CD4-positive, alpha-beta T cell treated with Interleukin-17A for 1 hour (primary cell): ENCODE measurements at regions not wholly inside any gene's neighbourhood (a gene's known extent, or its start where the extent isn't known, plus 50 kb on each side); places are given as distances from the start of the nearest gene placed in this dataset.
"Not testable (repeated sequence)": the region's sequence is repeated elsewhere in the genome, so short reads cannot be mapped to it uniquely, and the experiment has no call there.

ENCODE experiments used
- DNase-seq: peaks from one replicate; pipeline ENCODE4 v3.0.0-alpha.2; 2020

- no peak for DNase-seq
Measured at GRCh38 chr7:131774419-131775220, 218.2 kb upstream of the PODXL start.

GRCh38 chr7:131773413-131773812, 217.0 kb upstream of the PODXL start:
- no peak for DNase-seq

GRCh38 chr7:131769241-131769640, 212.8 kb upstream of the PODXL start:
- no peak for DNase-seq

DNA sequence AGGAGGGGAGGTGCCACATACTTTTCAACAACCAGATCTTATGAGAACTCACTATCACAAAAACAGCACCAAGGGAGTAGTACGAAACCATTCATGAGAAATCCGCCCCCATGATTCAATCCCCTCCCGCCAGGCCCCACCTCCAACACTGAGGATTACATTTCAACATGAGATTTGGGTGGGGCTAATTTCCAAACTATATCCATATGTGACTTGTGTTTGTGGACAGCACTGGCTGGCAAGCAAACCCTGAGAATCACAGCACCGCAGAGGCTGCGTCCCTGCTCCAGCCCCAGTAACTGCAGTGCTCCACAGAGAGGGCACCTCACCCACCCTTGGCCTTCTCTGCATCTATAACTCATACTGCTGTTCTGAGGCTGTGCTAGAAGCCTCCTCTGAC, 211.2 kb upstream of the PODXL start:
- DNase-seq = no peak

DNA sequence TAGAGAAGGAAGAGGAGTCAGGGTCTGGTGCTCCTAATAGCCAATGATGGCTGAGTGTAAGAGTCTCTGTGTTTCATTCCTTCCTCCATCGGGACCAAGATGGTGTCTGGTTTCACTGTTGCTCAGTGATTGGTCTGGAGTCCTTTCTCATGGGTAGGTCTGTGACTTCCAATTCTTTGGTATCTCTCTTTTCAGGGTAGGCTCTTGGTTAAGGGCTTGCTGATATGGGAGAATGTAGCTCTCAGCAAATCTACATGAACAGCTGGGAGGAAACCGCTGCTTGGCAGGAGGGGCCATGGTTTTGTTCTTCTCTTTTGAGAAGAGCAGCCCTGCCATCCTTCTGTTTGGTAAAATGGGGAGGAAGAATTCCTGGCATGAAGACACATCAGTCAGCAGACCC, 209.1 kb upstream of the PODXL start:
- no peak for DNase-seq

DNA sequence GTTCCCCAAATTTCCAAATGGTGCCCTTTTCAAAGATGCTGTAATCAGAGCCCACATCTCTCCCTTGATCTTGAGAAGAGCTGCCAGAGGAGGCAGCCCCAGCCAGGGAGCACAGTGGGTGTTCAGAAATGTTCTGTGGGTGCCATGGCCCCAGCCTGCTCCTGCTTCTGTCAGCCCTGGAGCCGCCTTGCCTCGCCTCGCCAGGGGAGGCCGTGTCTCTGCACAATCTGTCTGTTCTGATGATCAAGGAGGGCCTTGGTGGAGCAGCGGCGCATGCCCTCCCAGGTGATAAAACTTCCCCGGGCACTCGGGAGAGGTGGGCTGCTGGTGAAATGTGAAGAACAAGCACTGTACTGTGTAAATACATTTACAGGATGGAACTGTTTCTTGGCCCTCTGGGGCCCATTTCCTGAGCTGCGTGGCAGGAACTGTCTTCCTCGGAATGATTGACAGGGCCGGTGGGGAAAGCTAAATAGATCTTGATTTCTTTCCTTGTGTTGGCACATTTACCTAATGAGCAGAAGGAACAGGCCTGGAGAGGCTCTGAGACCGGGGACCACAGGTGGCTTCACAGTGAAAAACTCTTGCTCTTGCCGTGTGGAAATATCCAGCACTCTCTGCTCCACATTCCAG, 207.8 kb upstream of the PODXL start:
- DNase-seq = no peak

DNA sequence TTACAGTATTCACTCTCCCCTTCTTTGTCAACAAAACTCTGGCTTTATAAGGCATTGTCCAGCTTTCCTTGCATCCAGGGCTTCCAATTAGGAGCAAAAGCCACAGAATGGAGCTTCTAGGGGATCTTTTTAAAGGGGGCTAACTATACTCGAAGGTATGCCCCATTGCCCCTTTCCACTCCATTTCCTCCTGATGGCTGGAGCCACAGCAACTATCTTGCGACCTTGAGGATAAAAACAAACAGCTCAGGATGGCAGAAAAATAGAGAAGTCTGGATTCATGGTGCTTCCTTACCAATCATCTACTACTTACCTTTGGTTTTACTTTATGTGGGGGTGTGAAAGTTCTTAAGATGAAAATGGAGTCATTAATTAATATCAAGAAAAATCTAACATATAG, 206.3 kb upstream of the PODXL start:
- no peak for DNase-seq

DNA sequence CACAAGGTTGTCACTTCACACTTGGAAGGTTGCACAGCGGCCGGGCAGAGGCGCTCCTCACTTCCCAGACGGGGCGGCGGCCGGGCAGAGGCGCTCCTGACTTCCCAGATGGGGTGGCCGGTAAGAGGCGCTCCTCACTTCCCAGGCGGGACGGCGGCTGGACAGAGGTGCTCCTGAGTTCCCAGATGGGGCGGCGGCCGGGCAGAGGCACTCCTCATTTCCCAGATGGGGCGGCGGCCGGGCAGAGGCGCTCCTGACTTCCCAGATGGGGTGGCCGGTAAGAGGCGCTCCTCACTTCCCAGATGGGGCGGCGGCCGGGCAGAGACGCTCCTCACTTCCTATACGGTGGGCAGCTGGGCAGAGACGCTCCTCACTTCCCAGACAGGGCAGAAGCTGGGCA, 199.4 kb upstream of the PODXL start:
- not testable (repeated sequence) for DNase-seq

DNA sequence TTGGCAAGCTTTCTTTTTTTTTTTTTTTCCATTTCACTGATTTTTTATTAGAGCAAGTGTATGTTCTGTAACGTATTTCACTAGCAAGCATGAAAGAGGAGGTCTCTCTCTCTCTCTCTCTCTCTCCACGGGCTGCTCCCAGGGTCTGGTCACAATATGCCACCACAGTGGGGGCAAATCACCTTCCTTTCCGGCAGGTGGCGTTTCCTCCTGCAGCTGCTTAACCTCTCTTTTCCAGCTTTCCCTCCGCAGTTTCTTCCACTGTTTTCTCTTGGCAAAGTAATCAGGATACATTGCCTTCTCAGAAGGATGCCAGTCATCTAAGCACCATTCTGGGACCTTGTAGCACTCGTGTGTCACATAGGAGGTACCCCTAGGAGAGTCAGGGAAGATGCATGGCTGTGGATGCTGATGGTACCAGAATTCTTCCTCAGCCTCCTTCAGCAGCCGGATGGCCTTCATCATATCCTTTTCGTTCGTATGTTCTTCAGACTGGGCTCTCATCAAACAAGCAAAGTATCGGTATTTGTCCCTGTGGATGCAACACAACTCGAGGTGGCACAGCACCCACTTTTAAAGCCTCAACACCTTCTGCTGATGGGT, 197.3 kb upstream of the PODXL start:
- DNase-seq = no peak

- DNase-seq = no peak
Measured at GRCh38 chr7:131747658-131748232, 191.3 kb upstream of the PODXL start.

DNA sequence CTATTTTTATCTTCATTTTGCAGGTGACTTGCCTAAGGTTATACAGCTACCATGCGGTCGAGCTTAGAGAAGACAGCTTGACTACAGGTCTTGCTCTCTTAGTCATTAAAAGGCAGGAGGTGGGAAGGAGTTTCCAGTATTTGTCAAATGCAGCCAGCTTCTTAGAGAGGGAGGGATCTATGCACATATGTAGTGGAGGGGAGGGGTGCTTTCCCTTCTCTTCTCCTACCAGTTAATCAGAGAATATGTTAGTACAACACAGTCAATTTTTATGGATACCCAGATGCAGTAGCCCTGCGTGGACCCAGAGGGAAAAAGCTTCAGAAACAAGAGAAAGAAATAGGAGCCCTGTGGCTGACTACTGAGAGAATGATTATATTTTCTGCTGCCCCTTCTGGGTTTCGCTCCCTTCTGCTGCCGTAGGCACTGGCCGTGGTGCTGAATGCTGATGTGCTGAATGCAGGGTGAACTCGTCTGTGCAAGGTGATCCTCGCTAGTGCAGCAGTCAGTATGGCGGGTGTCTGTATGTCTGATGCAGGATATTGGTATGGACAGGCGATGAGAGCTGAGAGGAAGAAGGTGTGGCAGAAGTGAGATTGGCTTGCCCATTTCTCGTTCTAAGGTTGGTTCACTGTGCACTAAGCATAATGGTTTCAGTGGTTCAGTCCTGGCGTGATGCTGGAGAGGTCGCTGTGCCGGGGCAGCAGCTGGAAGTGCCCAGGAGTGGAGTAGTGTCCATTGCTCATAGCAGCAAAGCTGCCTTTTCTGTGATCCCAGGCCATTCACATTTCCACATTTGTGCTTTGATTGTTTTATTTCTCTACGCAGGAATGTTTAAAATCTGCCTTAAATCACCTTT, 189.2 kb upstream of the PODXL start:
- no peak for DNase-seq

GRCh38 chr7:131741446-131741845, 185.0 kb upstream of the PODXL start:
- no peak for DNase-seq

- DNase-seq = no peak
Measured at GRCh38 chr7:131737746-131738465, 181.5 kb upstream of the PODXL start.

DNA sequence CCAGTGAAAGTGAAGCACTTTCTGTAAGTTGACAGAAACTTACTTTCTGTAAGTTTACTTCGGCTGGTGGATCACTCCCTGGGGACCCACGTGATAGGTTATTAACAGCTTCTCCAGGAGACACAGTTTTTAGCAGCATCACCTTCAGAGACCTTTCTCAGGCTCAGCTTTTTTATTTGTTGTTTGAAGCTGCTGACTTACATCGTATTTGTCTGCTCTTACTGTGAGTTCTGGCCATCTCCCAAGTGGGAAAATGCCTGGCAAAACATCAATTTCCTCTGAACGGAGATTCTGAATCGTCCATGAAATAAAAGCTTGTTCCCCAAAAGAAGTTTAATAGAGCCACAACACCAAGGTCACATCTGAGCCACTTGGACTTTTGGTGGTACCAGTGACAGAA, 178.7 kb upstream of the PODXL start:
- DNase-seq = no peak

GRCh38 chr7:131733604-131734003, 177.2 kb upstream of the PODXL start:
- DNase-seq = no peak

- DNase-seq = no peak
Measured at GRCh38 chr7:131727189-131727588, 170.8 kb upstream of the PODXL start.

DNA sequence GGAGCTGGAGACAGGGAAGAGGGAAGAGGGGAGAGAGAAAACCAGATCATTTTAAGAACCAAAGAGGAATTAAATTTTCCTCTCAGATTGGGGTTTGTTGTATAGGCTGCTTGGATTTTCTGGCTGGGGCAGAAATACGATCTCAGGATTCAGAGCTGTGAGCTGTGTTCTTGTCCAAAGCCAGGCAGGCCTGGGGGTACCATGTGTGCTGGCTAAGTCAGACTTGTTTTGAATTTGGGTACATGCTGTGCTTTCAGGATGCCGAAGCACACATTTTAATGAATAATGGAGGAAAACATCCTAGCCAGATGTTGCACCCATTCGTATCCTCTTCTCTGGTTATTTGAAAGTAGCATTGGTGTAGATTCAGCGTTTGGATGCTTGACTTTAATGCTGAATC, 170.3 kb upstream of the PODXL start:
- DNase-seq = no peak

- DNase-seq = no peak
Measured at GRCh38 chr7:131726031-131726430, 169.6 kb upstream of the PODXL start.

- DNase-seq = no peak
Measured at GRCh38 chr7:131724776-131725345, 168.4 kb upstream of the PODXL start.

DNA sequence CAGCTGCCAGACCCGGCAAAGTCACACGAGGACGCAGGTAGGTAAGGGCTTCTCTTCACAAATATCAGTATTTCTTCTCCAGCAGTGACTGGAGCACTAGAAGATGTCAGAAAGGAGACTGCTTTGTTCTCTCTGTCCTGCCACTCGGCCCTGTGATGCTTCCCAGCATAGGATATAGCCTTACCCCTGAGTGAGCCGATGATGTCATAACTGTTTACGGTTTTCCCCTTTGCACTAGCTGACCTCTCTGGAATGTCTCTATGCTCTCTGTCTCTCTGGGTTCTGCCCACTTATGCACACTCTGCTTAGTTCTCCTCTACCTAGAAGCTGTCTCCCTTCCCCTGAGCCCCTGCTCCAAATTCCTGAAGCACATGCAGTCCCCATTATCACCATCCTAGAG, 167.5 kb upstream of the PODXL start:
- DNase-seq = no peak

GRCh38 chr7:131722371-131722770, 165.9 kb upstream of the PODXL start:
- DNase-seq = no peak

GRCh38 chr7:131721660-131722059, 165.2 kb upstream of the PODXL start:
- no peak for DNase-seq
